ENCODE measurements at regions not wholly inside any gene's neighbourhood (a gene's known extent, or its start where the extent isn't known, plus 50 kb on each side); places are given as distances from the start of the nearest gene placed in this dataset.

DNA sequence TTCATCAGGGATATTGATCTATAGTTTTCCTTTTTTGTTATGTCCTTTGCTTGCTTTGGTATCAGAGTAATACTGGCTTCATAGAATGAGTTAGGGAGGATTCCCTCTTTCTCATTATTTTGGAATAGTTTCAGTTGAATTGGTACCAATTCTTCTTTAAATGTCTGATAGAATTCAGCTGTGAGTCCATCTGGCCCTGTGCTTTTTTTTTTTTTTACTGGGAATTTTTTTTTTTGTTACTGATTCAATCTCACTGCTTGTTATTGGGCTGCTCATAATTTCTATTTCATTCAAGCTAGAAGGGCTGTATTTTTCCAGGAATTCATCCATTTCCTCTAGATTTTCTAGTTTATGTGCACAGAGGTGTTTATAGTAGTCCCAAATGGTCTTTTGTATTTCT lies 103.9 kb downstream of the RND3 start:
- Histone ChIP-seq H3K4me1 (no peaks in the 10 kb centered on the region), H3K4me3 (no peak overlapping the region), H3K9me3 (peaks cover 0 to 9% (median 6%) of the 10 kb centered on the region in 3 donors), H3K36me3 (no peaks in the 10 kb centered on the region), H3K27ac (no peak overlapping the region), H3K27me3 (no peaks in the 10 kb centered on the region)
- DNase-seq: no peak
- intact Hi-C loops (cut with DNase I): no loop called here
- TF ChIP-seq, protein P1, sequence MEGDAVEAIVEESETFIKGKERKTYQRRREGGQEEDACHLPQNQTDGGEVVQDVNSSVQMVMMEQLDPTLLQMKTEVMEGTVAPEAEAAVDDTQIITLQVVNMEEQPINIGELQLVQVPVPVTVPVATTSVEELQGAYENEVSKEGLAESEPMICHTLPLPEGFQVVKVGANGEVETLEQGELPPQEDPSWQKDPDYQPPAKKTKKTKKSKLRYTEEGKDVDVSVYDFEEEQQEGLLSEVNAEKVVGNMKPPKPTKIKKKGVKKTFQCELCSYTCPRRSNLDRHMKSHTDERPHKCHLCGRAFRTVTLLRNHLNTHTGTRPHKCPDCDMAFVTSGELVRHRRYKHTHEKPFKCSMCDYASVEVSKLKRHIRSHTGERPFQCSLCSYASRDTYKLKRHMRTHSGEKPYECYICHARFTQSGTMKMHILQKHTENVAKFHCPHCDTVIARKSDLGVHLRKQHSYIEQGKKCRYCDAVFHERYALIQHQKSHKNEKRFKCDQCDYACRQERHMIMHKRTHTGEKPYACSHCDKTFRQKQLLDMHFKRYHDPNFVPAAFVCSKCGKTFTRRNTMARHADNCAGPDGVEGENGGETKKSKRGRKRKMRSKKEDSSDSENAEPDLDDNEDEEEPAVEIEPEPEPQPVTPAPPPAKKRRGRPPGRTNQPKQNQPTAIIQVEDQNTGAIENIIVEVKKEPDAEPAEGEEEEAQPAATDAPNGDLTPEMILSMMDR (IDR thresholded peaks at IDR 0.05): no peak
- TF ChIP-seq POLR2A (IDR thresholded peaks at IDR 0.05): no peak

DNA sequence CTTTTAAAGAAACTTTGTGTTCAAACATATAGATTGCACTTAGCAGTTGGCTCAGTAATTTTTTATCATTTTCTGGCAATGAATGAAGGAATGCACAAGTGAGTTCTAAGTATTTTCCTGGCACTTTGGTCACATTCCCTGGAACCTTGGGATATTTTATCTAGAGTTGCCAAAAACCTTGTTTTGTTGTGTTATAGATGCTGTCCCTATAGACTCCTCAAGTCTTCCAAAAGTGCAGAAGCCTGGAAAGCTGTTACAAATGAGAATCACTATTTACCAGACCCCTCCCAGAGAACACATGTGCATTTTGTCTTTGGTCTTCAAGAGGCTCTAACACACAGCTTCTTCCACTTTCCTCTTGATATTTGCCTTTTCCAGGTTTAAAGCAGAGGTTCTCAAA lies 108.3 kb downstream of the RND3 start:
- peaks cover 0 to 4% (median 0%) of the 10 kb centered on the region in 3 donors for H3K9me3 ChIP-seq
- intact Hi-C loops (cut with DNase I): no loop called here
- H3K4me1 ChIP-seq: no peaks in the 10 kb centered on the region
- no peaks in the 10 kb centered on the region for H3K27me3 ChIP-seq
- no peak for DNase-seq
- no peak for TF ChIP-seq POLR2A (IDR thresholded peaks at IDR 0.05)
- TF ChIP-seq, protein P1 (IDR thresholded peaks at IDR 0.05): no peak
- H3K4me3 ChIP-seq: no peak overlapping the region
- H3K36me3 ChIP-seq: no peaks in the 10 kb centered on the region
- H3K27ac ChIP-seq: no peak overlapping the region

DNA sequence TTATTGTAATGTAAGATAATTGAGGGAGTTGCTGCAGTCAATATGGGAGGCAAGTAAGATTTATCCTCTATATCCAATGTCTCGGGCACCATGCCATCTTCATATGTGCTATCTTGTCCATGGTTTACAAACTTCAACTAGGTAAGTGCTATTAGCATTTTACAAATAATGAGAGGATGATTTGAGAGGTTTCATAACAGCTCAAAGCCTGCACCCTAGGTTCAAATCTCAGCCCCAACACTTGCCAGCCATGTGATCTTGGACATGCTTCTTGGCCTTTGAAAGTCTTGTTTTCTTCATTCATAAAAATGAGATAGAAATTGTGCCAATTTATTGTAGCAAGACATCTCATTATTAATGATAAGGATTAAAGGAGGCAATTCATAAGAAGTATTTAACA lies 108.8 kb downstream of the RND3 start:
- Histone ChIP-seq H3K27me3 (no peaks in the 10 kb centered on the region), H3K9me3 (peaks cover 0 to 4% (median 0%) of the 10 kb centered on the region in 3 donors), H3K4me1 (no peaks in the 10 kb centered on the region), H3K4me3 (no peak overlapping the region), H3K27ac (no peak overlapping the region), H3K36me3 (no peaks in the 10 kb centered on the region)
- intact Hi-C loops (cut with DNase I): no loop called here
- WGBS, 2 donors: 94% methylated on average over 1 of the region's 1 CpG
- DNase-seq: no peak
- TF ChIP-seq, protein P1 (IDR thresholded peaks at IDR 0.05): no peak
- no peak for TF ChIP-seq POLR2A (IDR thresholded peaks at IDR 0.05)

DNA sequence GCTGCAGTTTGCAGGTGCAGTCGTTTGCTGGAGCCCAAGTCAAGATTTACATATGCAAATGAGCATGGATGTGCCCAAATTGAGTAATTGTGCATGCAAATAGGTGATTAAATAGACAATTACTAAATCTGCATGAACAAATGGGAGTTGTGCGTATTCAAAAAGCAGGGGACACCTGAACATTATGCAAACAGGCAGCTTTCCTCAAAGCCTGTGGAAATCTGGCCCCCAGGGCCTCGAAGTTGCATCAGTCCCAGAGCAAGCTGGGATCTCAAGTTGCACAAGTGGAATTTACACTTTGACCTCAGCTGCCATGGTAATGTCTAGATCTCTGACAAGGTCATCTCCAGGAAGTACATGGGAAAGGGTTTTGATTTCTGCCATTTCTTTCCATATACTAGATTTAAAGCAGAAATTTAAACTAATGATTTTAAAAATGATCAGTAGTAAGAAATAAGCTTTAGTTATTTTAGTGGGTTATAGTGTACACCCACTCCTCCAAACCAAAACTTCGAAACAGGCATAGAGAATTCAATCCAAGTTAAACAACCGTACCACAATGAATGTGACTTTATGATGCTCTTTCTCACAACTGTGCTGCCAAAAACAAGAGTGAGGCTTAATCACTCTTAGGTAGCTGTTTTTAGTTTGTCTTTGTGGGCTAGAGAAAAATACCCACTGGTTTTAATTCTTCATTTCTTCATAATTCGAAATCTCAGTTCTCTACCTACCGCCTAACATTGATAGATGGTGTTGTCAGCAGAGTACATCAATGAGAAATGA lies 110.7 kb downstream of the RND3 start:
- H3K9me3 ChIP-seq: no peaks in the 10 kb centered on the region
- no peaks in the 10 kb centered on the region for H3K4me1 ChIP-seq
- TF ChIP-seq POLR2A (IDR thresholded peaks at IDR 0.05): no peak
- TF ChIP-seq, protein P1 (IDR thresholded peaks at IDR 0.05): no peak
- intact Hi-C loops (cut with DNase I): no loop called here
- WGBS, 2 donors: 73 to 74% methylated on average over 7 of the region's 7 CpGs
- no peak overlapping the region for H3K4me3 ChIP-seq
- no peak for DNase-seq
- H3K27ac ChIP-seq: no peak overlapping the region
- H3K36me3 ChIP-seq: no peaks in the 10 kb centered on the region
- no peaks in the 10 kb centered on the region for H3K27me3 ChIP-seq

DNA sequence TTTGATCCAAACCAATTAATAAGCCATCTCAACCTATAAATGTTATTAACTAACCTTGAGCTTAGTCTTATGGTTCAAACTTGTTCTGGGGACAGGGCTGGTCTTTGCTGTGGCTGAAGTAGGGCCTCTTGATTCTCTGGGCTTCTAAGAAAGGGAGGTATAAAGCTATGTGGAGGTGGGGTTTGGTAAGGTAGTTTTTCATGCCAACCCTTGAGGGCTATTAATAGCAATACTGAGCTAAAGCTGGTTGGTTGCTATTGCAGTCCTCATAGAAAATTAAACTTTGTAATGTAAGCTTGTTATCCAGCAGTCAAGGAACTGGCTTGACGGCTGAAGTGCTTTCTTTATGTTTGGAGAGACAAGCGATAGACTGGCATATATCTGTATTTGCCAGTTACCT lies 112.1 kb downstream of the RND3 start:
- no peak for TF ChIP-seq POLR2A (IDR thresholded peaks at IDR 0.05)
- TF ChIP-seq, protein P1 (IDR thresholded peaks at IDR 0.05): no peak
- Histone ChIP-seq H3K4me3 (no peak overlapping the region), H3K36me3 (no peaks in the 10 kb centered on the region), H3K27ac (no peak overlapping the region), H3K4me1 (peaks cover 0 to 6% (median 0%) of the 10 kb centered on the region in 3 donors), H3K9me3 (no peaks in the 10 kb centered on the region), H3K27me3 (no peaks in the 10 kb centered on the region)
- intact Hi-C loops (cut with DNase I): no loop called here
- WGBS, 2 donors: 38 to 66% methylated on average over 2 of the region's 2 CpGs
- no peak for DNase-seq

Data from esophagus squamous epithelium (tissue), 5 donors.